ENCODE measurements at regions not wholly inside any gene's neighbourhood (a gene's known extent, or its start where the extent isn't known, plus 50 kb on each side); places are given as distances from the start of the nearest gene placed in this dataset.

DNA sequence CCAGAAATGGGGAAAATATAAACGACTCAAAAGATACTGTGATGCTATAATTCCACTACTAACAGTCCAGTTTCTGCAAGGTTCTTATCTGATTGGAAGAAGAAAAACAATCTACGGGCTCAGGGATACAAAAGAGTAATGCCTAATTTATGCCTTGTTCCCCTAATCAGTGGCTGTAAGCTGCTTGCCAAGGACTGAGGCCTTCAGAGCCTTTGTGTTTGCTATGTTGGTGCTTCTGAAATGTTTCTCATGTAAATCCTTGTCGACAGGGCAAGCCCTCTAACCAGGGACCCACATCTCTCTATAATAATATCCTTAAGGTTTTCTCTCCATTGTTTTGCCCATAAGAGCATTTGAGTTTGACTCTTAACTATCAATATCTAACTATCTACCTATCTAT, 89.7 kb upstream of the CLDN10 start:
- Histone ChIP-seq H3K36me3 (ENCODE audit: control insufficient read depth in 2 of 2, extremely low read depth in 1 of 2, insufficient read depth in 2 of 2, low read length in 2 of 2) (no peaks in the 10 kb centered on the region), H3K79me2 (ENCODE audit: control insufficient read depth, insufficient read depth, low read length) (no peaks in the 10 kb centered on the region)
- CTCF ChIA-PET: interaction anchor here (0.6 kb wide), 1 partner anchor 130 kb away, joined by 3 read pairs; no protein-coding TSS in a partner anchor

More for the DNA sequence above, 89.7 kb upstream of the CLDN10 start:
- no peak overlapping the region for H3K27ac ChIP-seq (ENCODE audit: insufficient read depth, low read depth, low read length)
- TF ChIP-seq GATA2 (IDR thresholded peaks at IDR 0.05; ENCODE audit: insufficient read depth, insufficient read length, low read depth, low read length) (no peak), MYC (IDR thresholded peaks at IDR 0.05; ENCODE audit: low read depth, low read length) (no peak), JUN (IDR thresholded peaks at IDR 0.05; ENCODE audit: borderline replicate concordance, insufficient read depth, insufficient read length, low read depth) (no peak), EZH2 (IDR thresholded peaks at IDR 0.05; ENCODE audit: borderline replicate concordance, low read depth, low read length, severe bottlenecking) (no peak), POLR2AphosphoS5 (IDR thresholded peaks at IDR 0.05; ENCODE audit: insufficient read depth, low read depth, low read length) (no peak), POLR2A (IDR thresholded peaks at IDR 0.05; ENCODE audit: low read depth, low read length) (no peak), FOS (IDR thresholded peaks at IDR 0.05; ENCODE audit: borderline replicate concordance, insufficient read depth, low read length) (no peak)
- TF ChIP-seq, protein P1, sequence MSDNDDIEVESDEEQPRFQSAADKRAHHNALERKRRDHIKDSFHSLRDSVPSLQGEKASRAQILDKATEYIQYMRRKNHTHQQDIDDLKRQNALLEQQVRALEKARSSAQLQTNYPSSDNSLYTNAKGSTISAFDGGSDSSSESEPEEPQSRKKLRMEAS (IDR thresholded peaks at IDR 0.05; ENCODE audit: insufficient read depth, insufficient read length): no peak
- TF ChIP-seq, protein P2, sequence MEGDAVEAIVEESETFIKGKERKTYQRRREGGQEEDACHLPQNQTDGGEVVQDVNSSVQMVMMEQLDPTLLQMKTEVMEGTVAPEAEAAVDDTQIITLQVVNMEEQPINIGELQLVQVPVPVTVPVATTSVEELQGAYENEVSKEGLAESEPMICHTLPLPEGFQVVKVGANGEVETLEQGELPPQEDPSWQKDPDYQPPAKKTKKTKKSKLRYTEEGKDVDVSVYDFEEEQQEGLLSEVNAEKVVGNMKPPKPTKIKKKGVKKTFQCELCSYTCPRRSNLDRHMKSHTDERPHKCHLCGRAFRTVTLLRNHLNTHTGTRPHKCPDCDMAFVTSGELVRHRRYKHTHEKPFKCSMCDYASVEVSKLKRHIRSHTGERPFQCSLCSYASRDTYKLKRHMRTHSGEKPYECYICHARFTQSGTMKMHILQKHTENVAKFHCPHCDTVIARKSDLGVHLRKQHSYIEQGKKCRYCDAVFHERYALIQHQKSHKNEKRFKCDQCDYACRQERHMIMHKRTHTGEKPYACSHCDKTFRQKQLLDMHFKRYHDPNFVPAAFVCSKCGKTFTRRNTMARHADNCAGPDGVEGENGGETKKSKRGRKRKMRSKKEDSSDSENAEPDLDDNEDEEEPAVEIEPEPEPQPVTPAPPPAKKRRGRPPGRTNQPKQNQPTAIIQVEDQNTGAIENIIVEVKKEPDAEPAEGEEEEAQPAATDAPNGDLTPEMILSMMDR (IDR thresholded peaks at IDR 0.05; ENCODE audit: extremely low read depth in 1 of 2, insufficient read depth in 1 of 2, low read depth in 1 of 2, low read length in 2 of 2): no peak
- H2AFZ ChIP-seq (ENCODE audit: low read depth, low read length): no peak overlapping the region
- FAIRE-seq (no peak), DNase-seq (ENCODE audit: low read depth, low spot score) (no peak)
- no peak overlapping the region for H3K9ac ChIP-seq (replicated peaks; ENCODE audit: extremely low read depth, insufficient read depth, low read length)
- no peaks in the 10 kb centered on the region for H4K20me1 ChIP-seq (replicated peaks; ENCODE audit: control insufficient read depth, extremely low read depth, insufficient read depth, low read length)
- POLR2A ChIA-PET: no interaction called here
- H3K4me1 ChIP-seq (ENCODE audit: control insufficient read depth, extremely low read depth, insufficient read depth, low read length): no peaks in the 10 kb centered on the region
- no TSS peak for BruUV-seq (replicated peaks)
- no peak overlapping the region for H3K4me3 ChIP-seq (replicated peaks in 1 of 3; ENCODE audit: insufficient read depth in 1 of 3, low read depth in 1 of 3, low read length in 3 of 3)
- H3K4me2 ChIP-seq (ENCODE audit: insufficient read depth, low read length): no peak overlapping the region
- H3K9me3 ChIP-seq (replicated peaks; ENCODE audit: control insufficient read depth, insufficient read depth, low read length): no peaks in the 10 kb centered on the region
- H3K27me3 ChIP-seq (ENCODE audit: control insufficient read depth in 2 of 2, insufficient read depth in 2 of 2, low read length in 2 of 2): peaks cover 0 to 5% of the 10 kb centered on the region in 2 experiments
- intact Hi-C loops (cut with micrococcal nuclease): no loop called here
- H3K9me1 ChIP-seq (replicated peaks; ENCODE audit: control insufficient read depth, extremely low read depth, insufficient read depth, low read length): no peaks in the 10 kb centered on the region
- dilution Hi-C loops (cut with MboI; ENCODE audit: extremely low pct_ligation_motif_present, low sequenced_read_pairs): no loop called here
